Fibroblast of skin of back (primary cell): ENCODE measurements at regions not wholly inside any gene's neighbourhood (a gene's known extent, or its start where the extent isn't known, plus 50 kb on each side); places are given as distances from the start of the nearest gene placed in this dataset.
"Not testable (repeated sequence)": the region's sequence is repeated elsewhere in the genome, so short reads cannot be mapped to it uniquely, and the experiment has no call there.

Source experiments
- DNase-seq: peaks from one replicate; pipeline ENCODE4 v3.0.0-alpha.2; 2013

- DNase-seq = no peak
Observed at GRCh38 chr3:82741346-82741745, 979.9 kb upstream of the GBE1 start.

GRCh38 chr3:82739390-82739789 is 977.9 kb upstream of the GBE1 start:
- no peak for DNase-seq

- DNase-seq = no peak
Observed at GRCh38 chr3:82736696-82737277, 975.3 kb upstream of the GBE1 start.

GRCh38 chr3:82715091-82715856 is 953.8 kb upstream of the GBE1 start:
- no peak for DNase-seq

GRCh38 chr3:82707035-82707434 is 945.6 kb upstream of the GBE1 start:
- no peak for DNase-seq

GRCh38 chr3:82685761-82686160 is 924.3 kb upstream of the GBE1 start:
- DNase-seq = no peak

GRCh38 chr3:82676356-82677026 is 915.0 kb upstream of the GBE1 start:
- DNase-seq = peak; percentile 16

GRCh38 chr3:82672966-82673365 is 911.5 kb upstream of the GBE1 start:
- peak; percentile 5 for DNase-seq

GRCh38 chr3:82671466-82671865 is 910.0 kb upstream of the GBE1 start:
- DNase-seq = no peak

GRCh38 chr3:82654708-82655107 is 893.3 kb upstream of the GBE1 start:
- no peak for DNase-seq

- DNase-seq = peak; percentile 5
Observed at GRCh38 chr3:82643948-82644347, 882.5 kb upstream of the GBE1 start.

GRCh38 chr3:82641701-82642100 is 880.3 kb upstream of the GBE1 start:
- no peak for DNase-seq

- no peak for DNase-seq
Observed at GRCh38 chr3:82640254-82640653, 878.8 kb upstream of the GBE1 start.

- DNase-seq = no peak
Observed at GRCh38 chr3:82637574-82637973, 876.1 kb upstream of the GBE1 start.

- no peak for DNase-seq
Observed at GRCh38 chr3:82636177-82636576, 874.7 kb upstream of the GBE1 start.

- no peak for DNase-seq
Observed at GRCh38 chr3:82633319-82633718, 871.9 kb upstream of the GBE1 start.

GRCh38 chr3:82629937-82630336 is 868.5 kb upstream of the GBE1 start:
- no peak for DNase-seq

GRCh38 chr3:82628385-82629014 is 867.1 kb upstream of the GBE1 start:
- DNase-seq = no peak

- no peak for DNase-seq
Observed at GRCh38 chr3:82627733-82628132, 866.3 kb upstream of the GBE1 start.

- DNase-seq = not testable (repeated sequence)
Observed at GRCh38 chr3:82620744-82621143, 859.3 kb upstream of the GBE1 start.

- DNase-seq = no peak
Observed at GRCh38 chr3:82618594-82618993, 857.1 kb upstream of the GBE1 start.

GRCh38 chr3:82610236-82610635 is 848.8 kb upstream of the GBE1 start:
- no peak for DNase-seq

GRCh38 chr3:82607391-82607790 is 845.9 kb upstream of the GBE1 start:
- no peak for DNase-seq
